Endothelial cell of umbilical vein (primary cell): ENCODE measurements at regions not wholly inside any gene's neighbourhood (a gene's known extent, or its start where the extent isn't known, plus 50 kb on each side); places are given as distances from the start of the nearest gene placed in this dataset.

Experiments used
- BruUV-seq: library from RNA; stranded (reverse); fragments of 400-500 nt; replicated peaks from 2 replicates; lab custom pipeline; 2021; lab: Mats Ljungman, UMichigan
- CTCF ChIA-PET: fragments of 300-600, 350-600 bp; sonication (Branson Sonifier 250); formaldehyde crosslinking; loops from one replicate; lab custom pipeline; 2021; ENCODE audit warnings: antibody characterized with exemption, inconsistent platforms; lab: Charles Lee
- POLR2A ChIA-PET: fragments of 300-600, 350-600 bp; sonication (Branson Sonifier 250); formaldehyde crosslinking; loops from one replicate; lab custom pipeline; 2021; ENCODE audit warnings: antibody characterized with exemption, inconsistent platforms; lab: Charles Lee
- DNase-seq: peaks from one replicate; pipeline ENCODE4 v3.0.0-alpha.2; 2011; ENCODE audit warnings: low read depth, low spot score
- FAIRE-seq: peaks from 2 replicates; lab custom pipeline; 2011; peaks lifted over from hg19 to GRCh38; lab: Jason Lieb, UNC
- H2AFZ ChIP-seq: 2 replicates; pipeline ENCODE4 v1.6.0; 2012; ENCODE audit warnings: low read depth, low read length, control low read depth, inconsistent platforms
- H3K27ac ChIP-seq: 2 replicates; pipeline ENCODE4 v1.5.1; 2011; ENCODE audit warnings: low read depth, mild to moderate bottlenecking, control low read depth, low read length, moderate library complexity; ENCODE audit not compliant: insufficient read depth
- H3K27me3 ChIP-seq, 2 experiments: 2 replicates each; pipeline versions ENCODE4 v1.6.0 to v1.6.1; 2011; ENCODE audit warnings: low read length in 2 of 2, mixed read lengths in 1 of 2; ENCODE audit not compliant: control insufficient read depth in 2 of 2, insufficient read depth in 2 of 2
- H3K36me3 ChIP-seq, 2 experiments: 2 replicates in 1 of 2; 3 replicates in 1 of 2; pipeline ENCODE4 v1.5.1; 2011; ENCODE audit warnings: low read length in 2 of 2, mild to moderate bottlenecking in 1 of 2, moderate library complexity in 1 of 2; ENCODE audit not compliant: control insufficient read depth in 2 of 2, insufficient read depth in 2 of 2; ENCODE audit errors: extremely low read depth in 1 of 2
- H3K4me1 ChIP-seq: 3 replicates; pipeline ENCODE4 v1.5.1; 2011; ENCODE audit warnings: mild to moderate bottlenecking, low read length; ENCODE audit not compliant: control insufficient read depth, insufficient read depth; ENCODE audit errors: extremely low read depth
- H3K4me2 ChIP-seq: 2 replicates; pipeline ENCODE4 v1.6.1; 2011; ENCODE audit warnings: low read length, control low read depth, mixed read lengths; ENCODE audit not compliant: insufficient read depth
- H3K4me3 ChIP-seq, 3 experiments: fragments of 200-600 bp in 1 of 3; sonication (generic), shearing (Covaris generic) in 1 of 3; replicated peaks in 1 of 3; 2 replicates each; pipeline ENCODE4 v1.5.1; 2011 to 2016; ENCODE audit warnings: control low read depth in 3 of 3, low read length in 3 of 3, mild to moderate bottlenecking in 2 of 3, inconsistent platforms in 1 of 3, low read depth in 1 of 3, moderate library complexity in 1 of 3; ENCODE audit not compliant: insufficient read depth in 1 of 3
- H3K79me2 ChIP-seq: 2 replicates; pipeline ENCODE4 v1.6.0; 2012; ENCODE audit warnings: low read length, inconsistent platforms; ENCODE audit not compliant: control insufficient read depth, insufficient read depth
- H3K9ac ChIP-seq: replicated peaks from 2 replicates; pipeline ENCODE3; 2011; ENCODE audit warnings: low read length, control low read depth; ENCODE audit not compliant: insufficient read depth; ENCODE audit errors: extremely low read depth
- H3K9me1 ChIP-seq: replicated peaks from 3 replicates; pipeline ENCODE4 v1.6.0; 2011; ENCODE audit warnings: mild to moderate bottlenecking, low read length; ENCODE audit not compliant: control insufficient read depth, insufficient read depth; ENCODE audit errors: extremely low read depth
- H3K9me3 ChIP-seq: replicated peaks from 2 replicates; pipeline ENCODE4 v1.5.1; 2012; ENCODE audit warnings: low read length, inconsistent platforms; ENCODE audit not compliant: control insufficient read depth, insufficient read depth
- H4K20me1 ChIP-seq: replicated peaks from 2 replicates; pipeline ENCODE3; 2011; ENCODE audit warnings: mild to moderate bottlenecking, low read length; ENCODE audit not compliant: control insufficient read depth, insufficient read depth; ENCODE audit errors: extremely low read depth
- CTCF ChIP-seq, 2 donors: IDR thresholded peaks; 1 replicate in 1 of 2; 2 replicates in 1 of 2; pipeline ENCODE4 v1.5.1; 2011; ENCODE audit warnings: low read length in 2 of 2, mild to moderate bottlenecking in 2 of 2, moderate library complexity in 2 of 2, control low read depth in 1 of 2, inconsistent platforms in 1 of 2, low read depth in 1 of 2; ENCODE audit not compliant: insufficient read depth in 1 of 2; ENCODE audit errors: extremely low read depth in 1 of 2
- EZH2 ChIP-seq: IDR thresholded peaks from 2 replicates; pipeline ENCODE4 v1.6.1; 2012; ENCODE audit warnings: borderline replicate concordance, low read depth, mild to moderate bottlenecking, moderate library complexity, low read length, inconsistent platforms; ENCODE audit not compliant: severe bottlenecking
- FOS ChIP-seq: IDR thresholded peaks from 2 replicates; pipeline ENCODE4 v1.6.1; 2011; ENCODE audit warnings: mild to moderate bottlenecking, low read length, moderate library complexity, borderline replicate concordance; ENCODE audit not compliant: insufficient read depth
- GATA2 ChIP-seq: IDR thresholded peaks from 2 replicates; pipeline ENCODE4 v1.7.0; 2011; ENCODE audit warnings: low read depth, mild to moderate bottlenecking, moderate library complexity, mixed read lengths, low read length; ENCODE audit not compliant: insufficient read length, insufficient read depth
- JUN ChIP-seq: IDR thresholded peaks from 2 replicates; pipeline ENCODE4 v1.6.1; 2011; ENCODE audit warnings: borderline replicate concordance, low read depth; ENCODE audit not compliant: insufficient read length, insufficient read depth
- MAX ChIP-seq: IDR thresholded peaks from 2 replicates; pipeline ENCODE4 v1.6.1; 2011; ENCODE audit not compliant: insufficient read depth, insufficient read length
- MYC ChIP-seq: IDR thresholded peaks from one replicate; pipeline ENCODE4 v1.6.1; 2011; ENCODE audit warnings: mild to moderate bottlenecking, low read depth, low read length
- POLR2A ChIP-seq: IDR thresholded peaks from 2 replicates; pipeline ENCODE4 v1.6.1; 2012; ENCODE audit warnings: low read depth, mild to moderate bottlenecking, control low read depth, low read length
- POLR2AphosphoS5 ChIP-seq: IDR thresholded peaks from 2 replicates; pipeline ENCODE4 v1.6.1; 2012; ENCODE audit warnings: low read depth, mild to moderate bottlenecking, control low read depth, low read length, moderate library complexity; ENCODE audit not compliant: insufficient read depth
- dilution Hi-C: fragments of 300-500 bp; cut with MboI; formaldehyde crosslinking; loops from one replicate; pipeline ENCODE4 v1.15.0; 2019; ENCODE audit warnings: low sequenced_read_pairs; ENCODE audit not compliant: extremely low pct_ligation_motif_present
- intact Hi-C: fragments of 100-400 bp; cut with micrococcal nuclease; formaldehyde crosslinking; loops from one replicate; pipeline ENCODE4 v1.10.0; 2022

- H3K79me2 ChIP-seq: no peaks in the 10 kb centered on the region
- H3K4me1 ChIP-seq: no peaks in the 10 kb centered on the region
- no TSS peak for BruUV-seq
- no peaks in the 10 kb centered on the region for H3K27me3 ChIP-seq
- H3K27ac ChIP-seq: no peak overlapping the region
- intact Hi-C loops: no loop called here
- H3K9me1 ChIP-seq: no peaks in the 10 kb centered on the region
- ChIA-PET CTCF (no interaction called here), POLR2A (no interaction called here)
- H4K20me1 ChIP-seq: no peaks in the 10 kb centered on the region
- no peak overlapping the region for H3K4me3 ChIP-seq
- TF ChIP-seq MAX: no peak
- no peak for TF ChIP-seq POLR2AphosphoS5
- TF ChIP-seq GATA2: no peak
- no peak for TF ChIP-seq FOS
- TF ChIP-seq MYC: no peak
- TF ChIP-seq POLR2A: no peak
- TF ChIP-seq EZH2: no peak
- TF ChIP-seq CTCF (IDR thresholded peaks at IDR 0.05; ENCODE audit: extremely low read depth in 1 of 2, insufficient read depth in 1 of 2, low read depth in 1 of 2, low read length in 2 of 2): no peak
- TF ChIP-seq JUN: no peak
- no peak overlapping the region for H2AFZ ChIP-seq
- DNase-seq (no peak), FAIRE-seq (no peak)
- dilution Hi-C loops: no loop called here
- H3K9me3 ChIP-seq: no peaks in the 10 kb centered on the region
- H3K9ac ChIP-seq: no peak overlapping the region
- no peak overlapping the region for H3K4me2 ChIP-seq
- H3K36me3 ChIP-seq: no peaks in the 10 kb centered on the region
Measured at GRCh38 chr6:54044059-54044458, 67.2 kb upstream of the MLIP start.
